ENCODE measurements at regions not wholly inside any gene's neighbourhood (a gene's known extent, or its start where the extent isn't known, plus 50 kb on each side); places are given as distances from the start of the nearest gene placed in this dataset.

GRCh38 chr6:132144456-132144855 is 193.3 kb upstream of the CCN2 start:
- ChIA-PET POLR2A (ENCODE audit: partially characterized antibody) (interaction anchor here (1.4 kb wide), 1 partner anchor 193 kb away, joined by 3 read pairs; the partner anchor contains the start of gene CCN2), CTCF (ENCODE audit: partially characterized antibody) (interaction anchor here (0.8 to 1.4 kb wide), 5 partner anchors 15 to 229 kb away, joined by 3 to 5 read pairs (median 4); no protein-coding TSS in a partner anchor)
- Histone ChIP-seq H4K91ac (replicated peaks; ENCODE audit: insufficient read length, low read length) (no peak overlapping the region), H2BK12ac (ENCODE audit: low read depth, low read length) (no peak overlapping the region), H2AFZ (ENCODE audit: low read length) (no peak overlapping the region), H2AK5ac (ENCODE audit: low read depth, low read length) (no peak overlapping the region), H2BK120ac (replicated peaks; ENCODE audit: low read depth, low read length) (no peak overlapping the region), H3K79me1 (ENCODE audit: low read depth, low read length) (no peaks in the 10 kb centered on the region), H3K4ac (replicated peaks; ENCODE audit: insufficient read length, low read depth, low read length) (no peak overlapping the region), H4K8ac (ENCODE audit: extremely low read depth, insufficient read depth, low read length) (no peak overlapping the region), H3K9ac (replicated peaks in 1 of 4; ENCODE audit: extremely low read depth in 1 of 4, low read depth in 3 of 4, low read length in 3 of 4) (no peak overlapping the region), H2BK5ac (ENCODE audit: low read depth, low read length) (no peak overlapping the region), H3K56ac (replicated peaks; ENCODE audit: insufficient read length, low read depth, low read length) (no peak overlapping the region), H3K4me2 (ENCODE audit: insufficient read depth in 1 of 2, low read depth in 2 of 2, low read length in 2 of 2) (no peak overlapping the region), H3K4me1 (replicated peaks in 1 of 4; ENCODE audit: control insufficient read depth in 3 of 4, insufficient read depth in 4 of 4, low read length in 3 of 4) (peaks cover 0 to 4% (median 1%) of the 10 kb centered on the region in 4 experiments; a peak in 1 of 7 replicates), H3K23me2 (ENCODE audit: low read depth, low read length) (no peaks in the 10 kb centered on the region), H3K79me2 (ENCODE audit: control insufficient read depth in 1 of 2, insufficient read depth in 2 of 2, low read length in 2 of 2) (no peaks in the 10 kb centered on the region), H4K20me1 (replicated peaks in 1 of 2; ENCODE audit: control insufficient read depth in 1 of 2, insufficient read depth in 2 of 2, low read length in 2 of 2) (no peaks in the 10 kb centered on the region), H3K36me3 (ENCODE audit: control insufficient read depth in 2 of 4, insufficient read depth in 4 of 4, low read length in 3 of 4) (no peaks in the 10 kb centered on the region), H3K23ac (ENCODE audit: insufficient read length) (no peak overlapping the region), H2BK20ac (ENCODE audit: low read length) (no peak overlapping the region), H3K4me3 (ENCODE audit: extremely low read depth in 1 of 4, insufficient read depth in 2 of 4, low read depth in 3 of 4, low read length in 4 of 4) (no peak overlapping the region), H3K9me3 (ENCODE audit: insufficient read depth in 2 of 2, low read depth in 1 of 2, low read length in 1 of 2) (no peaks in the 10 kb centered on the region), H3K27ac (ENCODE audit: low read depth, low read length) (no peak overlapping the region), H4K5ac (ENCODE audit: insufficient read length, low read depth, low read length) (no peak overlapping the region), H2BK15ac (ENCODE audit: low read length) (no peak overlapping the region), H3K18ac (ENCODE audit: extremely low read depth, low read length) (no peak overlapping the region), H3K14ac (ENCODE audit: insufficient read length) (no peak overlapping the region), H3K27me3 (replicated peaks in 1 of 4; ENCODE audit: control insufficient read depth in 3 of 4, extremely low read depth in 1 of 4, insufficient read depth in 3 of 4, low read length in 3 of 4) (no peaks in the 10 kb centered on the region; a peak in 1 of 7 replicates)
- TF ChIP-seq EP300 (IDR thresholded peaks at IDR 0.05; ENCODE audit: borderline replicate concordance in 1 of 2, low read depth in 2 of 2, low read length in 2 of 2) (no peak), TAF1 (IDR thresholded peaks at IDR 0.05; ENCODE audit: low read depth, low read length) (no peak), NANOG (IDR thresholded peaks at IDR 0.05; ENCODE audit: insufficient read depth, low read depth, low read length, poor library complexity, severe bottlenecking) (no peak), CEBPB (IDR thresholded peaks at IDR 0.05; ENCODE audit: low read depth, low read length) (no peak), FOSL1 (IDR thresholded peaks at IDR 0.05; ENCODE audit: insufficient read depth, low read depth, low read length) (no peak), MAFK (IDR thresholded peaks at IDR 0.05; ENCODE audit: low read depth, low read length) (no peak), TAF7 (optimal IDR thresholded peaks at IDR 0.05; ENCODE audit: borderline replicate concordance, low read depth, low read length) (no peak), RAD21 (IDR thresholded peaks at IDR 0.05 in 1 of 2, conservative IDR thresholded peaks at IDR 0.05 in 1 of 2; ENCODE audit: low read depth in 2 of 2, low read length in 2 of 2) (no peak), RBBP5 (IDR thresholded peaks at IDR 0.05; ENCODE audit: borderline replicate concordance, low read depth, low read length) (no peak)
- FAIRE-seq, result no peak
- no peak for DNase-seq (ENCODE audit: low read depth in 1 of 2, low spot score in 2 of 2)

Measured in H1 (cell line).